RWPE1 (cell line): ENCODE measurements at regions not wholly inside any gene's neighbourhood (a gene's known extent, or its start where the extent isn't known, plus 50 kb on each side); places are given as distances from the start of the nearest gene placed in this dataset.
A peak's percentile ranks its signal among the peaks of the same experiment; 100 is the strongest.

Experiments
- CTCF ChIA-PET: fragments of 350-600 bp; sonication (Branson Sonifier 250); formaldehyde crosslinking; extraction: SDS; loops from one replicate; lab custom pipeline; 2021; lab: Yijun Ruan, JAX
- POLR2A ChIA-PET: fragments of 400-600 bp; formaldehyde crosslinking; extraction: SDS; loops from one replicate; lab custom pipeline; 2020; ENCODE audit warnings: antibody characterized with exemption; ENCODE audit not compliant: low non-redundant PET; lab: Yijun Ruan, JAX
- DNase-seq: peaks from one replicate; pipeline ENCODE4 v3.0.0; 2012; ENCODE audit warnings: low spot score
- H3K27ac ChIP-seq: fragments of 450-650 bp; 2 replicates; pipeline ENCODE4 v1.5.1; 2017
- CTCF ChIP-seq: fragments of 450-650 bp; conservative IDR thresholded peaks from 2 replicates; pipeline ENCODE4 v1.5.1; 2017; ENCODE audit warnings: low read depth, mild to moderate bottlenecking

DNA sequence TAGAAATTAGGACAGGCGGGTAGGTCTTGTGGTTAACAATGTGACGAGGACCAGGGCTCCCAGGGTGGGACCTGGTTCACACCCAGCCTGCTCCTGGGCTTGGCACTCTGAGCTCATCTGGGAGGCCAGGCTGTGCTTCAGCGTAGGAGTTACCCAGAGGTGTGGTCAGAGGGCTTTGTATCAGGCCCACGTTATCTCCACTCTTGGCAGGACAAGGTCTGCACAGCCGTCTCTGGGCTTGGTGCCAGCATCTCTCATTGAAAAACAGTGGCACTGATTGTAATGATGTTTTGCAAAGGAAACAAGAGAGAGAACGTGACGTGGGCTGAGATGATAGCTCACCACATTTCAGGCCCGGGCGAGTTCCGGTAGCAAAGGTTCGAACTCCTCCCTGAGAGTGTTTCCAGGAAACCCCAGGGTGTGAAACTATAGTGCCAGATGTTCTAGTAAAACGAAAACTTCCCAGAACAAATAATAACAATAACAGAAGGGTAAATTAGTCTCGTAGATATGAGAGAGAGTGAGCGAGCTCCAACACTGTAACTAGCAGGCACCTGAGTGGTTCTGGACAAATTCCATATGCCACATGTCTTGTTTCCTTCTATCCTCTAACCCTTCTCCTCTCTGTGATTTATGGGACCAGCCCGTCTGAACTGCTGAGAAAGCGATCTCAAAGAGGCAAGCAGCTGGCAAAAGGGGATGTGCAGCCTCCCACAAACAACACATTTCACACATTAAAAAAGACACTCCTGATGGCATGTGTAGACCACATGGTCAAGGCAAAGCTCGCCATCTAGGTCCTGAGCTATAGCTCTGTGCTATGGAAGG lies 227.3 kb downstream of the KTN1 start:
- CTCF ChIA-PET: interaction anchor here (0.9 kb wide), 1 partner anchor 370 kb away, joined by 3 read pairs; no protein-coding TSS in a partner anchor
- POLR2A ChIA-PET: no interaction called here
- no peak for TF ChIP-seq CTCF
- DNase-seq: peak; percentile 57
- H3K27ac ChIP-seq: peak overlapping the region; percentile 82

GRCh38 chr14:55807881-55808379 lies 227.9 kb downstream of the KTN1 start:
- ChIA-PET CTCF (no interaction called here), POLR2A (no interaction called here)
- H3K27ac ChIP-seq: peak overlapping the region; percentile 82
- DNase-seq: no peak
- no peak for TF ChIP-seq CTCF

DNA sequence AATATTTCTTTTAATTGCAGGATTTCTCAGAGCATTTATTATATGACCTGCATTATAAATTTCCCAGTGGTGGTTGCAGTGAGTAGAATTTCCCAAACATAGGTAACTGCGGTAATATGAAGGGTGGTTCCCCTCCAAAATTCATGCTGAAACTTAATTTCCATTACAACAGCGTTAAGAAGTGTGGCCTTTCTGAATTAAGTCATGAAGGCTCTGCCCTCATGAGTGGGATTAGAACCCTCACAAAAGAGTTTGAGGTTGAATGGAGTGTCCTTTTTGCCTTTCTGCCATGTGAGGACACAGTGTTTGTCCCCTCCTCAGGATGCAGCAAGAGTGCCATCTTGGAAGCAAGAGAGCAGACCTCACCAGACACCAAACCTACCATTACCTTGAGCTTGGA lies 233.6 kb downstream of the KTN1 start:
- ChIA-PET POLR2A (no interaction called here), CTCF (no interaction called here)
- DNase-seq: no peak
- H3K27ac ChIP-seq: no peak overlapping the region
- TF ChIP-seq CTCF: no peak

- DNase-seq: no peak
- no peak for TF ChIP-seq CTCF
- no peak overlapping the region for H3K27ac ChIP-seq
- POLR2A ChIA-PET: no interaction called here
- CTCF ChIA-PET: no interaction called here
Measured at GRCh38 chr14:55814064-55814463, 234.1 kb downstream of the KTN1 start.

GRCh38 chr14:55814873-55815272 lies 234.9 kb downstream of the KTN1 start:
- ChIA-PET POLR2A (no interaction called here), CTCF (no interaction called here)
- TF ChIP-seq CTCF: no peak
- DNase-seq: no peak
- no peak overlapping the region for H3K27ac ChIP-seq

- CTCF ChIA-PET: interaction anchor here (0.8 kb wide), 1 partner anchor 19 kb away, joined by 3 read pairs; no protein-coding TSS in a partner anchor
- TF ChIP-seq CTCF: no peak
- no peak for DNase-seq
- no peak overlapping the region for H3K27ac ChIP-seq
- POLR2A ChIA-PET: no interaction called here
Measured at GRCh38 chr14:55816225-55816624, 236.2 kb downstream of the KTN1 start.
